Caco-2 (cell line): ENCODE measurements at regions not wholly inside any gene's neighbourhood (a gene's known extent, or its start where the extent isn't known, plus 50 kb on each side); places are given as distances from the start of the nearest gene placed in this dataset.

Source experiments
- BruUV-seq: library from RNA; stranded (reverse); fragments of 400-500 nt; replicated peaks from 2 replicates; lab custom pipeline; 2021; lab: Mats Ljungman, UMichigan
- CTCF ChIA-PET: fragments of 300-600 bp; sonication (Branson Sonifier 250); formaldehyde crosslinking; loops from one replicate; lab custom pipeline; 2022; ENCODE audit warnings: antibody characterized with exemption; lab: Charles Lee
- POLR2A ChIA-PET: fragments of 300-600 bp; sonication (Branson Sonifier 250); formaldehyde crosslinking; loops from one replicate; lab custom pipeline; 2022; ENCODE audit warnings: antibody characterized with exemption; lab: Charles Lee
- DNase-seq, 2 experiments: peaks; one replicate each; pipeline versions ENCODE4 v3.0.0 to v3.0.0-alpha.2; 2020 to 2022
- H3K27me3 ChIP-seq: replicated peaks from 2 replicates; pipeline ENCODE4 v1.6.0; 2011; ENCODE audit warnings: low read length; ENCODE audit not compliant: control insufficient read depth, insufficient read depth
- H3K36me3 ChIP-seq: 2 replicates; pipeline ENCODE4 v1.5.1; 2011; ENCODE audit warnings: low read length; ENCODE audit not compliant: control insufficient read depth, insufficient read depth
- H3K4me1 ChIP-seq: fragments of 250-450 bp; sonication (Bioruptor Pico); 2 replicates; pipeline ENCODE4 v1.5.1; 2020; ENCODE audit warnings: mild to moderate bottlenecking
- H3K4me3 ChIP-seq: 2 replicates; pipeline ENCODE4 v1.5.1; 2011; ENCODE audit warnings: low read depth, mild to moderate bottlenecking, control low read depth, low read length
- H3K9me3 ChIP-seq: fragments of 250-450 bp; sonication (Bioruptor Pico); 2 replicates; pipeline ENCODE4 v1.5.1; 2020; ENCODE audit warnings: mild to moderate bottlenecking, moderate library complexity
- H3K27ac Mint-ChIP-seq: one replicate; pipeline ENCODE4 v1.8.0; 2022; ENCODE audit warnings: mixed read lengths; ENCODE audit not compliant: unreplicated experiment
- H3K27me3 Mint-ChIP-seq: one replicate; pipeline ENCODE4 v1.8.0; 2022; ENCODE audit warnings: mixed read lengths; ENCODE audit not compliant: insufficient read depth, unreplicated experiment
- H3K36me3 Mint-ChIP-seq: one replicate; pipeline ENCODE4 v1.8.0; 2022; ENCODE audit warnings: mild to moderate bottlenecking, mixed read lengths; ENCODE audit not compliant: insufficient read depth, unreplicated experiment
- H3K4me1 Mint-ChIP-seq: one replicate; pipeline ENCODE4 v1.8.0; 2022; ENCODE audit warnings: low read depth, mixed read lengths; ENCODE audit not compliant: unreplicated experiment
- H3K4me3 Mint-ChIP-seq: one replicate; pipeline ENCODE4 v1.8.0; 2022; ENCODE audit warnings: mild to moderate bottlenecking, moderate library complexity, mixed read lengths; ENCODE audit not compliant: unreplicated experiment
- H3K9me3 Mint-ChIP-seq: one replicate; pipeline ENCODE4 v1.8.0; 2022; ENCODE audit warnings: mixed read lengths; ENCODE audit not compliant: unreplicated experiment
- CTCF ChIP-seq, 2 experiments: fragments of 200-600 bp in 1 of 2; IDR thresholded peaks; 1 replicate in 1 of 2; 2 replicates in 1 of 2; pipeline versions ENCODE4 v1.5.1 to v1.8.0; 2011 to 2022; ENCODE audit warnings: antibody characterized with exemption in 1 of 2, control low read depth in 1 of 2, inconsistent platforms in 1 of 2, low read depth in 1 of 2, low read length in 1 of 2, mild to moderate bottlenecking in 1 of 2, moderate library complexity in 1 of 2; ENCODE audit not compliant: insufficient read depth in 1 of 2, severe bottlenecking in 1 of 2, unreplicated experiment in 1 of 2
- intact Hi-C: fragments of 100-400 bp; cut with micrococcal nuclease; formaldehyde crosslinking; loops from one replicate; pipeline ENCODE4 v1.10.0; 2022; ENCODE audit not compliant: unreplicated experiment

DNA sequence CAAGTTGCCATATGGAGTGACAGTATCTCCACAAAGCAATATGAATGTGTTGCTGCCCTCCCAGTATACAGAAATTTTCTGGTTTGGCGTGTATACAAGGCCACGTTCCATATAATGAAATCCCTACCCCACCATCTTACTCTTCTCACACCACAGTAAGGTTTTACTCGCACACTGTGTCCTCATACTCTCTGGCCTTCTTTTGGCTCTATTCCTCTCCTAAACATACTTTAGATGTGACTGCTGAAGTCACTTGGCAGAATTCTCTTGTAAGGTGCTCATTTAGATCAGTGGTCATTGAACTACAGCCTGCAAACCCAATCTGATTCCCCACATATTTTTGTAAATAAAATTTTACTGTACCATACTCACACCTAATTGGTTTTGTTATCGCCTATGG is 123.2 kb downstream of the RFPL4B start:
- CTCF ChIA-PET = no interaction called here
- POLR2A ChIA-PET = no interaction called here
- Mint-ChIP-seq H3K4me3 (no peak overlapping the region), H3K27me3 (no peaks in the 10 kb centered on the region), H3K9me3 (peaks cover 8% of the 10 kb centered on the region), H3K36me3 (no peaks in the 10 kb centered on the region), H3K4me1 (peaks cover 24% of the 10 kb centered on the region), H3K27ac (peak overlapping the region; percentile 3)
- BruUV-seq = TSS peak; percentile 99
- Histone ChIP-seq H3K4me3 (no peak overlapping the region), H3K36me3 (no peaks in the 10 kb centered on the region), H3K4me1 (peaks cover 44% of the 10 kb centered on the region), H3K9me3 (no peaks in the 10 kb centered on the region), H3K27me3 (no peaks in the 10 kb centered on the region)
- no peak for DNase-seq
- TF ChIP-seq CTCF (IDR thresholded peaks at IDR 0.05; ENCODE audit: insufficient read depth in 1 of 2, low read depth in 1 of 2, low read length in 1 of 2, severe bottlenecking in 1 of 2, unreplicated experiment in 1 of 2) = no peak
- intact Hi-C loops = no loop called here

GRCh38 chr6:112470950-112471349 is 123.8 kb downstream of the RFPL4B start:
- no peaks in the 10 kb centered on the region for H3K27me3 Mint-ChIP-seq
- H3K36me3 Mint-ChIP-seq = no peaks in the 10 kb centered on the region
- intact Hi-C loops = loop anchor here (1.0 kb wide), 1 partner anchor 32 kb away; no protein-coding TSS in a partner anchor
- Histone ChIP-seq H3K9me3 (no peaks in the 10 kb centered on the region), H3K27me3 (no peaks in the 10 kb centered on the region), H3K4me1 (peaks cover 44% of the 10 kb centered on the region), H3K4me3 (no peak overlapping the region), H3K36me3 (no peaks in the 10 kb centered on the region)
- BruUV-seq = no TSS peak
- H3K27ac Mint-ChIP-seq = peak overlapping the region; percentile 3
- peak in 1 of 2 experiments; percentile 8 for DNase-seq
- peaks cover 3% of the 10 kb centered on the region for H3K9me3 Mint-ChIP-seq
- ChIA-PET POLR2A (no interaction called here), CTCF (no interaction called here)
- H3K4me1 Mint-ChIP-seq = peaks cover 20% of the 10 kb centered on the region
- TF ChIP-seq CTCF (IDR thresholded peaks at IDR 0.05; ENCODE audit: insufficient read depth in 1 of 2, low read depth in 1 of 2, low read length in 1 of 2, severe bottlenecking in 1 of 2, unreplicated experiment in 1 of 2) = no peak
- no peak overlapping the region for H3K4me3 Mint-ChIP-seq

GRCh38 chr6:112475083-112475482 is 128.0 kb downstream of the RFPL4B start:
- Mint-ChIP-seq H3K36me3 (no peaks in the 10 kb centered on the region), H3K4me3 (no peak overlapping the region), H3K27me3 (no peaks in the 10 kb centered on the region), H3K27ac (no peak overlapping the region), H3K4me1 (peaks cover 28% of the 10 kb centered on the region), H3K9me3 (no peaks in the 10 kb centered on the region)
- peaks cover 15% of the 10 kb centered on the region for H3K4me1 ChIP-seq
- POLR2A ChIA-PET = no interaction called here
- CTCF ChIA-PET = no interaction called here
- TF ChIP-seq CTCF (IDR thresholded peaks at IDR 0.05; ENCODE audit: insufficient read depth in 1 of 2, low read depth in 1 of 2, low read length in 1 of 2, severe bottlenecking in 1 of 2, unreplicated experiment in 1 of 2) = no peak
- no peaks in the 10 kb centered on the region for H3K27me3 ChIP-seq
- no peak for DNase-seq
- H3K36me3 ChIP-seq = no peaks in the 10 kb centered on the region
- BruUV-seq = no TSS peak
- H3K9me3 ChIP-seq = no peaks in the 10 kb centered on the region
- no peak overlapping the region for H3K4me3 ChIP-seq
- intact Hi-C loops = no loop called here
